C4-2B (cell line): ENCODE measurements at regions not wholly inside any gene's neighbourhood (a gene's known extent, or its start where the extent isn't known, plus 50 kb on each side); places are given as distances from the start of the nearest gene placed in this dataset.

Source experiments
- ZFX ChIP-seq: fragments of 450-650 bp; IDR thresholded peaks from 2 replicates; pipeline ENCODE4 v1.6.1; 2017
- TF ChIP-seq, protein P1 (sequence below): fragments of 450-650 bp; conservative IDR thresholded peaks from 2 replicates; pipeline ENCODE4 v1.5.1; 2017; ENCODE audit warnings: mild to moderate bottlenecking

DNA sequence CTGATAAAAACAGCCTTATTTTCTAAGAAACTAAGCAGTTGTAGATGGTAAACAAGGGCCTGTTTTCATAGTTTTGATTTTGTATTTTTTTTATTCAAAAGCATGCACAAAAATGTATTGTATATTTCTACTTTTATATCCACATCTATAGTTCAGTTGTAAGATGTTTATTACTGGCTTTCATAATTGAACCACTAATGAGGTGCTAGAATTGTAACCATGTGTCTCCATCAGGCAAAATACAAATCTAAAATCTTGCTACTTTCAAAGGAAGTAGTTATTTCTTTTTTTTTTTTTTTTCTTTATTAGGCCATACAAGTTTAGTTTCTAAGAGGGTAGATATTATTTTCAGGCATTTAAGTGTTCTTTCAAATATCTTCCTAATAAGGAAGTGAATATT lies 1755.0 kb downstream of the MAT2B start:
- TF ChIP-seq, protein P1, sequence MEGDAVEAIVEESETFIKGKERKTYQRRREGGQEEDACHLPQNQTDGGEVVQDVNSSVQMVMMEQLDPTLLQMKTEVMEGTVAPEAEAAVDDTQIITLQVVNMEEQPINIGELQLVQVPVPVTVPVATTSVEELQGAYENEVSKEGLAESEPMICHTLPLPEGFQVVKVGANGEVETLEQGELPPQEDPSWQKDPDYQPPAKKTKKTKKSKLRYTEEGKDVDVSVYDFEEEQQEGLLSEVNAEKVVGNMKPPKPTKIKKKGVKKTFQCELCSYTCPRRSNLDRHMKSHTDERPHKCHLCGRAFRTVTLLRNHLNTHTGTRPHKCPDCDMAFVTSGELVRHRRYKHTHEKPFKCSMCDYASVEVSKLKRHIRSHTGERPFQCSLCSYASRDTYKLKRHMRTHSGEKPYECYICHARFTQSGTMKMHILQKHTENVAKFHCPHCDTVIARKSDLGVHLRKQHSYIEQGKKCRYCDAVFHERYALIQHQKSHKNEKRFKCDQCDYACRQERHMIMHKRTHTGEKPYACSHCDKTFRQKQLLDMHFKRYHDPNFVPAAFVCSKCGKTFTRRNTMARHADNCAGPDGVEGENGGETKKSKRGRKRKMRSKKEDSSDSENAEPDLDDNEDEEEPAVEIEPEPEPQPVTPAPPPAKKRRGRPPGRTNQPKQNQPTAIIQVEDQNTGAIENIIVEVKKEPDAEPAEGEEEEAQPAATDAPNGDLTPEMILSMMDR: no peak
- TF ChIP-seq ZFX: no peak
